Aorta (tissue), 5 donors: ENCODE measurements at regions not wholly inside any gene's neighbourhood (a gene's known extent, or its start where the extent isn't known, plus 50 kb on each side); places are given as distances from the start of the nearest gene placed in this dataset.
"Not testable (repeated sequence)": the region's sequence is repeated elsewhere in the genome, so short reads cannot be mapped to it uniquely, and the experiment has no call there.

Source experiments
- ATAC-seq: fragments of 200-7000 bp; cut with Tn5 transposase; one replicate; pipeline ENCODE4 v1.9.1; 2022; ENCODE audit warnings: moderate library complexity; ENCODE audit not compliant: low FRiP score
- DNase-seq, 2 donors: peaks; one replicate each; pipeline ENCODE4 v3.0.0-alpha.2; 2020
- H3K27ac ChIP-seq, 2 donors: one replicate each; pipeline ENCODE4 v1.5.1; 2013; ENCODE audit warnings: low read length in 2 of 2, mild to moderate bottlenecking in 2 of 2, moderate library complexity in 2 of 2, control low read depth in 1 of 2, inconsistent platforms in 1 of 2, low read depth in 1 of 2
- H3K27me3 ChIP-seq, 2 donors: one replicate each; pipeline ENCODE4 v1.6.1; 2013; ENCODE audit warnings: control low read depth in 1 of 2, low read length in 1 of 2, mild to moderate bottlenecking in 1 of 2, moderate library complexity in 1 of 2; ENCODE audit not compliant: insufficient read depth in 2 of 2, control insufficient read depth in 1 of 2
- H3K36me3 ChIP-seq, 2 donors: one replicate each; pipeline ENCODE4 v1.6.1; 2013; ENCODE audit warnings: control low read depth in 1 of 2, low read length in 1 of 2, mild to moderate bottlenecking in 1 of 2; ENCODE audit not compliant: insufficient read depth in 2 of 2, control insufficient read depth in 1 of 2
- H3K4me1 ChIP-seq, 2 donors: one replicate each; pipeline ENCODE4 v1.6.1; 2013; ENCODE audit warnings: low read length in 2 of 2, control low read depth in 1 of 2, mild to moderate bottlenecking in 1 of 2, moderate library complexity in 1 of 2; ENCODE audit not compliant: insufficient read depth in 2 of 2, control insufficient read depth in 1 of 2
- H3K4me3 ChIP-seq, 2 donors: one replicate each; pipeline ENCODE4 v1.5.1; 2013; ENCODE audit warnings: low read length in 2 of 2, control low read depth in 1 of 2, mild to moderate bottlenecking in 1 of 2
- H3K9me3 ChIP-seq: one replicate; pipeline ENCODE4 v1.6.1; 2013; ENCODE audit warnings: mild to moderate bottlenecking, low read length; ENCODE audit not compliant: control insufficient read depth
- WGBS, 2 donors: extraction: QIAGEN DNeasy Blood & Tissue Kit; methylation state at CpG; one replicate each; pipeline ENCODE4 v1.1.7; 2013; 5-methylcytosine and 5-hydroxymethylcytosine counted together
- intact Hi-C, 2 donors: fragments of 100-400 bp; cut with DNase I; formaldehyde crosslinking; loops; one replicate each; pipeline versions ENCODE4 v1.14.2 to v1.15.0; 2022
- donor health status: healthy with polysubstance abuse.
- donor health status: Bipolar disorder and iron deficiency.
- donor health status: DM: no; HTN: no; CAD: no.
- donor health status: DM: no; HTN: no; CAD: no.
- donor health status: DM: yes; HTN: yes; CAD: no.

GRCh38 chr2:83339942-83340341, 1119.1 kb downstream of the SUCLG1 start:
- H3K36me3 ChIP-seq, H3K27ac ChIP-seq, H3K27me3 ChIP-seq, H3K9me3 ChIP-seq, H3K4me1 ChIP-seq, intact Hi-C loops, DNase-seq, H3K4me3 ChIP-seq, ATAC-seq: not testable (repeated sequence)
- WGBS, 2 donors, result 88 to 89% methylated on average over 5 of the region's 5 CpGs

GRCh38 chr2:83331810-83332209, 1127.3 kb downstream of the SUCLG1 start:
- Histone ChIP-seq H3K9me3 (no peaks in the 10 kb centered on the region), H3K27ac (no peak overlapping the region), H3K4me1 (no peaks in the 10 kb centered on the region), H3K27me3 (no peaks in the 10 kb centered on the region), H3K4me3 (no peak overlapping the region), H3K36me3 (no peaks in the 10 kb centered on the region)
- whole genome bisulfite sequencing, 2 donors, result 94 to 96% methylated on average over 3 of the region's 3 CpGs
- DNase-seq, result no peak
- no peak for ATAC-seq
- intact Hi-C loops, result no loop called here

DNA sequence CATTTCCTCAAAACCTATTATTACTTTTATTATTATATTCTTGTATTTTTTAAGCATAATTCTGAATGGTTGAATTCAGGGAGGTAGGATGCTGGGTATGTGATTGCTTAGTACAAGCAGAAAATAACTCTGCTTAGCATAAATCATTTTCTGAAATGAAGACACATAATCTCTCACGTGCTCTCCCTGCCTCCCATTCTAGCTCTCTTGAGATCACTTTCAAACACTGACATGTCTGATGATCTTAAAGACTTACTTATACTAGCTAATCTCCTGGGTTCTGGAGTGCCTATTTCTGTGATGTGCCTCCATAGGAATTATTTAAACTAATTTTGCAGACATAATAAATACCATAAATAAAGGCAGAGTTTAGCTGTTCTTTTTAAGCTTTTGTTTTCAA, 1136.0 kb downstream of the SUCLG1 start:
- no peaks in the 10 kb centered on the region for H3K36me3 ChIP-seq
- no peak for ATAC-seq

DNA sequence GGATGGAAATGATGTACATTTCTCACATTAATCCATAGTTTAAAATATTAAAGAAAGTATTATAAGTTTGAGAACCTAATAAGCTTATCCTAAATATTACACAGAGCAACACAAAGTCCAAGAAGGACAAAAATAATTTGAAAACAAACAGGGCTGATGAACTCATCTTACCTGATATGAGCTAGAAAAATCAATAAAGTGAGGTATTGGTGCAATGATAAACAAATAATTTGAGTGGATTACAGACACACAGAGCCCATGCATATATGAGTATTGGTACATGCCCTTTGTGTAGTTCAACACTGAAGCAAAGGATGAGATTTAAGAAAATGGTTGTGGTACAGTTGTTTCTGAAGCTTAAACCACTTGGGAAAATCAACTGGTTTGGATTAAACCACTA, 1139.0 kb downstream of the SUCLG1 start:
- Histone ChIP-seq H3K36me3 (no peaks in the 10 kb centered on the region), H3K9me3 (no peaks in the 10 kb centered on the region), H3K27ac (no peak overlapping the region), H3K4me3 (no peak overlapping the region), H3K4me1 (no peaks in the 10 kb centered on the region), H3K27me3 (no peaks in the 10 kb centered on the region)
- ATAC-seq (no peak), DNase-seq (no peak)
- intact Hi-C loops, result no loop called here

More for the DNA sequence above, 1136.0 kb downstream of the SUCLG1 start:
- Histone ChIP-seq H3K9me3 (no peaks in the 10 kb centered on the region), H3K27me3 (no peaks in the 10 kb centered on the region), H3K4me3 (no peak overlapping the region), H3K4me1 (no peaks in the 10 kb centered on the region), H3K27ac (no peak overlapping the region)
- intact Hi-C loops, result no loop called here
- DNase-seq, result no peak
- 12 to 27% methylated on average over 1 of the region's 1 CpG for WGBS, 2 donors

DNA sequence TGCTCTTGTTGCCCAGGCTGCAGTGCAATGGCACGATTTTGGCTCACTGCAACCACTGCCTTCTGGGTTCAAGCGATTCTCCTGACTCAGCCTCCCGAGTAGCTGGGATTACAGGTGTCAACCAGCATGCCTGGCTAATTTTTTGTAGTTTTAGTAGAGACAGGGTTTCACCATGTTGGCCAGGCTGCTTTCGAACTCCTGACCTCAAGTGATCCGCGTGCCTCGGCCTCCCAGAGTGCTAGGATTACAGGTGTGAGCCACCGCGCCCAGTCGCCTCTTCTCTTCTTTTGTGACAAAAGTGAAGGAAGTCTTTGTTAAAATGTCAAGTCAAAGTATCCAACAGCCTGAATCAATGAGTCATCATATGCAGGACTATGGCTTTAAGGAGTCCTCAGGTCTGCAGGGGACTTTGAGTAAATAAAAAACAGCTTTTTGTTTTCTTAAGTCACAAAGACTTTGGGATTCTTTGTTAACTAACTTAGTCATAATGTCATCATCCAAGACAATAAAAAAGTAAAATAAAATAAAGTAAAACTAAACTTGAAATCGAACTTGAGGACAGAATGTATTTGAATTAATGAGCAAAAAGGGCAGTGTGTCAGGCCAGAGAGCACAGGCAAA, 1153.2 kb downstream of the SUCLG1 start:
- DNase-seq, result peak in 1 of 2 donors; percentile 54

GRCh38 chr2:83291083-83291482, 1168.0 kb downstream of the SUCLG1 start:
- WGBS, 2 donors, result 91 to 96% methylated on average over 4 of the region's 4 CpGs
- no peak overlapping the region for H3K4me3 ChIP-seq
- no peak for ATAC-seq
- no peaks in the 10 kb centered on the region for H3K36me3 ChIP-seq
- DNase-seq, result no peak
- intact Hi-C loops, result no loop called here
- no peak overlapping the region for H3K27ac ChIP-seq
- H3K27me3 ChIP-seq, result no peaks in the 10 kb centered on the region
- no peaks in the 10 kb centered on the region for H3K9me3 ChIP-seq
- no peaks in the 10 kb centered on the region for H3K4me1 ChIP-seq

More for the DNA sequence above, 1153.2 kb downstream of the SUCLG1 start:
- Histone ChIP-seq H3K9me3 (peaks cover 1% of the 10 kb centered on the region), H3K4me3 (no peak overlapping the region), H3K27me3 (no peaks in the 10 kb centered on the region), H3K36me3 (no peaks in the 10 kb centered on the region), H3K27ac (no peak overlapping the region), H3K4me1 (no peaks in the 10 kb centered on the region)
- WGBS, 2 donors, result 80 to 88% methylated on average over 11 of the region's 11 CpGs
- ATAC-seq, result no peak
- intact Hi-C loops, result no loop called here

DNA sequence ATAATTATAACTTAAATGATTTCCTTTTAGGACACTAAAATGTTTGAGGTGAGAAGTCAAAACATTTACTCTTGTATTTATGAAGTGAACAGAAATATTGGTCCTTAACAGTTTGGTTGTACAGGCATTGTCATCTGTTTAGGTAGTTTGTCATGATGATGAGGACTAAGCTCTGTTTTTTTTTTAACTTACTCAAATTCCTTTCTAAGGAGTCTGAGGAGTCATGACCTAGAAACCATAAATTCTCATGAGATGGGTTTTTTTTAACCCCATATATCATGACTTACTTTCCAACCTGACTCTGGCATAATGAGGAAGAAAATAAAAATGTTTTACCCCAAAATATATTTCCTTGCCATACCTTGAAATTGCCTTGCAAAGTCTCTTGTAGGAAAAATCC, 1176.2 kb downstream of the SUCLG1 start:
- Histone ChIP-seq H3K27me3 (peaks cover 0 to 2% of the 10 kb centered on the region in 2 donors), H3K4me1 (no peaks in the 10 kb centered on the region), H3K27ac (no peak overlapping the region), H3K9me3 (peaks cover 1% of the 10 kb centered on the region), H3K36me3 (no peaks in the 10 kb centered on the region), H3K4me3 (no peak overlapping the region)
- DNase-seq, result no peak
- no peak for ATAC-seq
- intact Hi-C loops, result no loop called here

DNA sequence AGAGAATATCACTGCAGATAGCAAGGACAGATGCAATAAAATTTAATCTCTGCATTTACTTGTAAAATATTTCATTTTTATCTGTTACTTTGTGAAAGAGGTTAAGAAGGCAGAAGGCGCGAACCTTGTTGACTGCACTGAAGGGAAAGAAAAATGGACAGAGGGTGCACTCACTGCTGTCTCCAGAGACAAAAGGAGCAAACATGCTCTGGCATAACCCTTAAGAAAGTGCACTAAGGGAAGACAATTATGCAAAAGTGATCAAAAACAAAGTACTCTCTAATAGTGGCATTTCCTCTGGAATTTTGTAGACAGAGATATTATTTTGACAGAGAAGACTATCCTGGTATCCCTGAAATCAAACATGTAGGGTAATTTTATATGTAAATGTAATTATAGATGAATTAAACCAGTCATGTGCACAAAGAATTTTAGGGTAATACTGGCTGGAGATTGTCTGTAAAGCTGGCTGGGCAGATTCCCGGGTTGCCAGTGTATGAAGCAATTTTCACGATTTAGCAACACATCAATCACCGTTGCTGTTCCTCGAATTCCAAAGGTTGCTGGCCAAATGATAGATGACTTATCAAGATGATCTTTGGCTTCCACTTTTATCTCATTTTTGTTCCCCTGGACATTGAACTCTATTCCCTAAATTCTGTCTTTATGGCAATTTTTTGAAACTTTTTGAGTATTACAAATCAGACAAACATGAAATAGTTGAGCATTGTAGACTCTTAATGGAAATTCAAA, 1176.9 kb downstream of the SUCLG1 start:
- Histone ChIP-seq H3K9me3 (peaks cover 1% of the 10 kb centered on the region), H3K4me1 (no peaks in the 10 kb centered on the region), H3K36me3 (no peaks in the 10 kb centered on the region), H3K27me3 (peaks cover 0 to 2% of the 10 kb centered on the region in 2 donors), H3K4me3 (no peak overlapping the region), H3K27ac (no peak overlapping the region)
- intact Hi-C loops, result no loop called here
- no peak for ATAC-seq
- DNase-seq, result no peak
- 22 to 32% methylated on average over 6 of the region's 6 CpGs for WGBS, 2 donors

- Histone ChIP-seq H3K4me3 (no peak overlapping the region), H3K36me3 (no peaks in the 10 kb centered on the region), H3K9me3 (peaks cover 1% of the 10 kb centered on the region), H3K4me1 (no peaks in the 10 kb centered on the region), H3K27me3 (peaks cover 0 to 2% of the 10 kb centered on the region in 2 donors), H3K27ac (no peak overlapping the region)
- intact Hi-C loops, result no loop called here
- ATAC-seq (no peak), DNase-seq (no peak)
- WGBS, 2 donors, result 92 to 96% methylated on average over 1 of the region's 1 CpG
These were observed 1178.7 kb downstream of the SUCLG1 start for GRCh38 chr2:83280391-83280790.
